Left ventricle myocardium inferior (tissue), 1 donor: ENCODE measurements at regions not wholly inside any gene's neighbourhood (a gene's known extent, or its start where the extent isn't known, plus 50 kb on each side); places are given as distances from the start of the nearest gene placed in this dataset.

Experiments
- DNase-seq: peaks from one replicate; pipeline ENCODE4 v3.0.0-alpha.2; 2020
- H3K27ac ChIP-seq: fragments of 200-600 bp; replicated peaks from 2 replicates; pipeline ENCODE4 v1.8.0; 2021
- H3K27me3 ChIP-seq: fragments of 200-600 bp; 2 replicates; pipeline ENCODE4 v1.8.0; 2021; ENCODE audit warnings: low read depth
- H3K36me3 ChIP-seq: fragments of 200-600 bp; 2 replicates; pipeline ENCODE4 v1.8.0; 2021
- H3K4me1 ChIP-seq: fragments of 200-600 bp; 2 replicates; pipeline ENCODE4 v1.8.0; 2021
- H3K4me3 ChIP-seq: fragments of 200-600 bp; 2 replicates; pipeline ENCODE4 v1.8.0; 2021; ENCODE audit warnings: mild to moderate bottlenecking, moderate library complexity
- H3K9me3 ChIP-seq: fragments of 200-600 bp; replicated peaks from 2 replicates; pipeline ENCODE4 v1.8.0; 2021
- CTCF ChIP-seq: fragments of 200-600 bp; IDR thresholded peaks from 2 replicates; pipeline ENCODE4 v1.8.0; 2021; ENCODE audit warnings: antibody characterized with exemption, mild to moderate bottlenecking, borderline replicate concordance
- intact Hi-C: fragments of 100-400 bp; cut with micrococcal nuclease; formaldehyde crosslinking; loops from one replicate; pipeline ENCODE4 v1.11.0; 2022
- donor health status: DM: no; HTN: yes; CAD: no; lungs with severe emphysema.

DNA sequence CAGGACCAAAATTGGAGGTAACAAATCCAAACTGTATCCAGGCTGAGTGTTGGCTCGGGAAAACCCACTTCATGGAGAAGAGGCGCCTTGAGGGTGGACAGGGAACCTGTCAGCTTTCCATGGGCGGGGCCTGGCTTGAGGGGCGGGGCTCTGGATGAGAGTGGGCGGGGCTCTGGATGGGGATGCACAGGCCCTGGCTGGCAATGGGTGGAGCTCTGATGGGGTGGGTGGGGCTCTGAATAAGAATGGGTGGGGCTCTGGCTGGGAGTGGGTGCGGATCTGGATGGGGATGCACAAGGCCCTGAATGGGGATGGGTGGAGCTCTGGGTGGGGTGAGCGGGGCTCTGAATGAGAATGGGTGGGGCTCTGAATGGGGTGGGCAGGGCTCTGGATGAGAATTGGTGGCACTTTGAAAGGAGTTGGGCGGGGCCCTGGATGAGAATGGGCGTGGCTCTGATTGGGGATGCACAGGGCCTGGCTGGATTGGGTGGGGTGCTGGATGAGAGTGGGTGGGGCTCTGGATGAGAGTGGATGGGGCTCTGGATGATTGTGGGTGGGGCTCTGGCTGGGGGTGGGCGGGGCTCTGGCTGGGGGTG lies 96.6 kb upstream of the NPTX2 start:
- intact Hi-C loops, result no loop called here
- Histone ChIP-seq H3K9me3 (no peaks in the 10 kb centered on the region), H3K4me1 (no peaks in the 10 kb centered on the region), H3K27ac (no peak overlapping the region), H3K4me3 (no peak overlapping the region), H3K27me3 (peaks cover 34% of the 10 kb centered on the region), H3K36me3 (no peaks in the 10 kb centered on the region)
- no peak for DNase-seq
- no peak for TF ChIP-seq CTCF

DNA sequence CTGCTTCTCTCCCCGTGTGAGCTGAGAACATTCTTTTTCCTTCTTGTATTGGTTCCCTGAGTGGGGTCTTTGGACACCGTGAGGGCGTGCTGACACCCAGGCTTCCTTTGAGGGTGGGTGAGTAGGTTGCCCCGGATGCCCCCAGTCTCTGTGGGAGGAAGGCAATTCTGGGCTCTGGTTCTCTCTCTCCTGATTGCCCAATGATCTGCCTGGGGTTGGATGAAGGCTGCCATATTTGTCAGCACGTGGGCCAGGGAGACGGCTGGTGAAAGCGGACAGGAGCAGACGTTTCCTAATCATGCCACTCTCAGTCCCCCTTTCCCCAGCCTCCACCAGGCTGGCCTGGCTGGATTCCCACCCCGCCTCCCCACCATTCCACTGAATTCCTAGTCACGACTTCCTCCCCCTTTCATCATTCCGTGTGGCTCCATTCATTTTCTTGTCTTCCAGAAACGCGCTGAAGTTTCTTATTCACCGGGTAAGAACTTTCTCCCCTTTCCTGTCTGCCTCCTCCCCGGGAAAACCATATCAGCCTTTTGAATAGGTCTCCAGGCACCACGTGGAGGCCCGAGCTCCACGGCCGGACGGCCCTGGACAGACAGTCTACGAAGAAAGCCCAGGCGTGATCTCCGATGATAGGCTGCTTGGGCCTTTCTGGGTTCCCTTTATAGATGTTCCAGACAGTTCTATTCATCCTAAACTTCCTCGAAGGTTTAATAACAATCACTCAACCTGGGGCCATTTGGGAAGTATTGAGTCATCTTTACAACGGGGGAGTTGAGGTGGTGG lies 98.7 kb upstream of the NPTX2 start:
- no peak overlapping the region for H3K4me3 ChIP-seq
- intact Hi-C loops, result no loop called here
- no peaks in the 10 kb centered on the region for H3K9me3 ChIP-seq
- no peak for TF ChIP-seq CTCF
- no peak overlapping the region for H3K27ac ChIP-seq
- peaks cover 29% of the 10 kb centered on the region for H3K27me3 ChIP-seq
- H3K36me3 ChIP-seq, result no peaks in the 10 kb centered on the region
- H3K4me1 ChIP-seq, result no peaks in the 10 kb centered on the region
- DNase-seq, result no peak

- no peaks in the 10 kb centered on the region for H3K4me1 ChIP-seq
- DNase-seq, result no peak
- H3K9me3 ChIP-seq, result no peaks in the 10 kb centered on the region
- H3K27ac ChIP-seq, result no peak overlapping the region
- no peaks in the 10 kb centered on the region for H3K36me3 ChIP-seq
- peaks cover 59% of the 10 kb centered on the region for H3K27me3 ChIP-seq
- intact Hi-C loops, result no loop called here
- no peak overlapping the region for H3K4me3 ChIP-seq
- no peak for TF ChIP-seq CTCF
Measured at GRCh38 chr7:98515201-98515600, 101.9 kb upstream of the NPTX2 start.

DNA sequence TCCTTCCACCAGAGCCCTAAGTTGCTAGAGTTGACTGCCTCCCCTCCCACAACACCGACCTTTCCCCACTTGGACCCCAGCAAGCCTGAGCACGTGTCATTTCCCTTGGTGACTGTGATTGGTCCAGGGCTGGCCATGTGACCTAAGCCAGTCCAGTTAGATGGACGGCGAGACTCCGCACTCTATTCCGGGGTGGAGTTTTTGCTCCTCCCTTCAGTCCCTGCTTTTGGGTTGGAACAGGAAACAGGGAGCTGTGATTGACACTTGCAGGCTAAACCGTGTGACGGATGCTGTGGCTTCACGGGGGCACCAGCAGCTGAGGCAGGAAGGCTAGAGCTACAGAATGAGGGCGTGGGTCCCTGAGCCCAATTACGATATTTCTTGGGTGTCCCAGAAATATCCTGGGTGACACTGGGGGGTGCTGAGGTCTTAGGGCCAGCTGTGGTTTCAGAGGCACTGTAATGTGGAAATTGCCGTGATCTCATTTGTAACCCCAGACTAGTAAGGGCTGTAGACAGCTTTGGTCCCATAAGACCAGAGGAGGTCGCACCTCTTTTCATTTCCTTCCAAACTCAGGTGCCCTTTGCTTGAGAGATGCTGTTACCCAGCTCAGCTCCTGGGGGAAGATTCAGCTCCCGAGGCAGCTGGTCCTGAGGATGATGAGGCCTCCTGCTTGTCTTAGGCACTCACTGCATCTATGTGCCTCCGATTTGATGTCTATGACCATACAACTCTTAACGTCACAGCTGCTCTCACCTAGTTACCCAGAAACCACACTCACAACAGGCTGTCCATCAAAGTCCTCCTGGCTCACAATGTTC lies 102.7 kb upstream of the NPTX2 start:
- no peaks in the 10 kb centered on the region for H3K9me3 ChIP-seq
- no peaks in the 10 kb centered on the region for H3K36me3 ChIP-seq
- H3K4me3 ChIP-seq, result no peak overlapping the region
- H3K4me1 ChIP-seq, result no peaks in the 10 kb centered on the region
- H3K27me3 ChIP-seq, result peaks cover 52% of the 10 kb centered on the region
- intact Hi-C loops, result no loop called here
- no peak for TF ChIP-seq CTCF
- DNase-seq, result no peak
- no peak overlapping the region for H3K27ac ChIP-seq

GRCh38 chr7:98511175-98511574 lies 105.9 kb upstream of the NPTX2 start:
- intact Hi-C loops, result no loop called here
- H3K4me3 ChIP-seq, result no peak overlapping the region
- peaks cover 20% of the 10 kb centered on the region for H3K9me3 ChIP-seq
- TF ChIP-seq CTCF, result no peak
- H3K27ac ChIP-seq, result no peak overlapping the region
- no peaks in the 10 kb centered on the region for H3K4me1 ChIP-seq
- peaks cover 30% of the 10 kb centered on the region for H3K27me3 ChIP-seq
- no peaks in the 10 kb centered on the region for H3K36me3 ChIP-seq
- DNase-seq, result no peak
